GM12878 (cell line): ENCODE measurements at regions not wholly inside any gene's neighbourhood (a gene's known extent, or its start where the extent isn't known, plus 50 kb on each side); places are given as distances from the start of the nearest gene placed in this dataset.

ENCODE experiments used
- ATAC-seq: fragments of 200-7000 bp; cut with Tn5 transposase; 3 replicates; pipeline ENCODE4 v1.9.1; 2020; ENCODE audit warnings: mild to moderate bottlenecking, moderate library complexity
- BruUV-seq: library from RNA; stranded (reverse); fragments of 400-500 nt; replicated peaks from 2 replicates; lab custom pipeline; 2021; lab: Mats Ljungman, UMichigan
- CTCF ChIA-PET: fragments of 300-600 bp; sonication (Branson Sonifier 250); formaldehyde crosslinking; extraction: SDS; loops from one replicate; lab custom pipeline; 2021; ENCODE audit warnings: inconsistent platforms; lab: Yijun Ruan, JAX
- POLR2A ChIA-PET: fragments of 350-600 bp; formaldehyde crosslinking; extraction: SDS; loops from one replicate; lab custom pipeline; 2021; ENCODE audit warnings: inconsistent platforms; lab: Charles Lee
- RAD21 ChIA-PET: fragments of 300-600 bp; sonication (Branson Sonifier 250); formaldehyde crosslinking; loops from one replicate; lab custom pipeline; 2023; ENCODE audit warnings: antibody characterized with exemption; ENCODE audit not compliant: unreplicated experiment; lab: Charles Lee
- SMC1A ChIA-PET: fragments of 300-600 bp; sonication (Branson Sonifier 250); formaldehyde crosslinking; loops from one replicate; lab custom pipeline; 2023; ENCODE audit not compliant: unreplicated experiment, uncharacterized antibody; lab: Charles Lee
- DNase-seq: peaks from one replicate; pipeline ENCODE4 v3.0.0-alpha.2; 2011; ENCODE audit warnings: low read depth, low spot score
- FAIRE-seq: peaks from 3 replicates; lab custom pipeline; 2011; peaks lifted over from hg19 to GRCh38; lab: Jason Lieb, UNC
- H2AFZ ChIP-seq: 2 replicates; pipeline ENCODE4 v1.6.0; 2011; ENCODE audit warnings: low read depth, low read length, control low read depth; ENCODE audit not compliant: control insufficient read depth
- H3K27ac ChIP-seq: 2 replicates; pipeline ENCODE4 v1.5.1; 2011; ENCODE audit warnings: control low read depth; ENCODE audit not compliant: control insufficient read depth, insufficient read depth
- H3K27me3 ChIP-seq, 2 experiments: replicated peaks in 1 of 2; 2 replicates each; pipeline versions ENCODE4 v1.6.0 to v1.6.1; 2011; ENCODE audit warnings: low read length in 1 of 2; ENCODE audit not compliant: control insufficient read depth in 2 of 2, insufficient read depth in 2 of 2
- H3K36me3 ChIP-seq, 2 experiments: 2 replicates each; pipeline ENCODE4 v1.5.1; 2011; ENCODE audit warnings: low read length in 1 of 2; ENCODE audit not compliant: control insufficient read depth in 2 of 2, insufficient read depth in 2 of 2
- H3K4me1 ChIP-seq: 2 replicates; pipeline ENCODE4 v1.6.1; 2011; ENCODE audit warnings: mild to moderate bottlenecking, low read length, moderate library complexity, mixed read lengths; ENCODE audit not compliant: control insufficient read depth, insufficient read depth
- H3K4me2 ChIP-seq: 2 replicates; pipeline ENCODE4 v1.6.0; 2011; ENCODE audit warnings: control low read depth; ENCODE audit not compliant: control insufficient read depth, insufficient read depth
- H3K4me3 ChIP-seq: fragments of 200-600 bp; sonication (generic); 2 replicates; pipeline ENCODE4 v1.5.1; 2016
- H3K79me2 ChIP-seq: 2 replicates; pipeline ENCODE4 v1.6.0; 2011; ENCODE audit warnings: low read length; ENCODE audit not compliant: control insufficient read depth, insufficient read depth
- H3K9ac ChIP-seq: 2 replicates; pipeline ENCODE4 v1.8.0; 2011; ENCODE audit warnings: low read length, control low read depth, mixed read lengths; ENCODE audit not compliant: control insufficient read depth, insufficient read depth
- H3K9me3 ChIP-seq: replicated peaks from 3 replicates; pipeline ENCODE4 v1.5.1; 2011; ENCODE audit warnings: mild to moderate bottlenecking, low read length; ENCODE audit not compliant: control insufficient read depth, insufficient read depth
- H4K20me1 ChIP-seq: 2 replicates; pipeline ENCODE4 v1.6.0; 2011; ENCODE audit not compliant: control insufficient read depth, insufficient read depth
- HCFC1 ChIP-seq: fragments of 150-350 bp; IDR thresholded peaks from 2 replicates; pipeline ENCODE4 v1.6.1; 2014; ENCODE audit warnings: low read length
- SKIL ChIP-seq: fragments of 450-650 bp; IDR thresholded peaks from 2 replicates; pipeline ENCODE4 v1.6.1; 2017; ENCODE audit warnings: mild to moderate bottlenecking, low read depth, inconsistent platforms; ENCODE audit not compliant: poor library complexity, severe bottlenecking
- SMARCA5 ChIP-seq: fragments of 450-650 bp; IDR thresholded peaks from 2 replicates; pipeline ENCODE4 v1.6.1; 2017; ENCODE audit warnings: mild to moderate bottlenecking
- ZBTB33 ChIP-seq: fragments of 450-650 bp; IDR thresholded peaks from 2 replicates; pipeline ENCODE4 v1.6.1; 2017; ENCODE audit warnings: mild to moderate bottlenecking
- WGBS: methylation state at CpG from one replicate; pipeline ENCODE4 v1.1.6; 2016; ENCODE audit warnings: low lambda C conversion rate; ENCODE audit not compliant: insufficient replicate concordance, insufficient coverage; ENCODE audit errors: missing lambda C conversion rate; 5-methylcytosine and 5-hydroxymethylcytosine counted together
- in situ Hi-C: fragments of 300-500 bp; cut with MboI; formaldehyde crosslinking; loops from 9 replicates; pipeline ENCODE4 v1.14.3; 2018; ENCODE audit warnings: mixed read lengths
- intact Hi-C: fragments of 100-400 bp; cut with micrococcal nuclease; formaldehyde crosslinking; loops from one replicate; pipeline ENCODE4 v1.14.2; 2022; ENCODE audit not compliant: unreplicated experiment

GRCh38 chrX:45731448-45731847, 530.8 kb upstream of the DIPK2B start:
- BruUV-seq: no TSS peak
- intact Hi-C loops: no loop called here
- Histone ChIP-seq H3K27me3 (no peaks in the 10 kb centered on the region; a peak in 1 of 4 replicates), H4K20me1 (no peaks in the 10 kb centered on the region), H3K4me3 (no peak overlapping the region), H3K4me1 (no peaks in the 10 kb centered on the region), H3K27ac (no peak overlapping the region), H3K79me2 (no peaks in the 10 kb centered on the region), H2AFZ (no peak overlapping the region), H3K4me2 (no peak overlapping the region), H3K9ac (no peak overlapping the region), H3K36me3 (no peaks in the 10 kb centered on the region), H3K9me3 (no peaks in the 10 kb centered on the region; the same call in 2 of the 3 replicates)
- in situ Hi-C loops: no loop called here
- ATAC-seq (no peak), DNase-seq (no peak), FAIRE-seq (no peak)
- ChIA-PET SMC1A (no interaction called here), RAD21 (no interaction called here), POLR2A (no interaction called here), CTCF (no interaction called here)
- 58% methylated on average over 10 of the region's 10 CpGs for WGBS
- TF ChIP-seq ZBTB33 (no peak), SKIL (no peak), HCFC1 (no peak), SMARCA5 (no peak)
